ENCODE measurements at regions not wholly inside any gene's neighbourhood (a gene's known extent, or its start where the extent isn't known, plus 50 kb on each side); places are given as distances from the start of the nearest gene placed in this dataset.

GRCh38 chr6:15966000-15966520, 162.8 kb upstream of the MYLIP start:
- intact Hi-C loops (cut with DNase I) = no loop called here
- DNase-seq (no peak), ATAC-seq (no peak)
- TF ChIP-seq CTCF (IDR thresholded peaks at IDR 0.05) = no peak
- TF ChIP-seq POLR2A (IDR thresholded peaks at IDR 0.05) = no peak
- Histone ChIP-seq H3K4me3 (no peak overlapping the region), H3K27ac (no peak overlapping the region), H3K36me3 (replicated peaks in 1 of 2; ENCODE audit: insufficient read depth in 1 of 2, low read depth in 2 of 2) (no peaks in the 10 kb centered on the region), H3K9me3 (no peaks in the 10 kb centered on the region), H3K4me1 (no peaks in the 10 kb centered on the region), H3K27me3 (no peaks in the 10 kb centered on the region)
- WGBS, 2 donors = 87 to 98% methylated on average over 4 to 5 of the region's 5 CpGs

GRCh38 chr6:15962449-15962764, 166.5 kb upstream of the MYLIP start:
- H3K4me3 ChIP-seq = no peak overlapping the region
- DNase-seq (no peak), ATAC-seq (no peak)
- WGBS, 2 donors = 28 to 47% methylated on average over 2 of the region's 2 CpGs
- H3K4me1 ChIP-seq = no peaks in the 10 kb centered on the region
- no peaks in the 10 kb centered on the region for H3K27me3 ChIP-seq
- H3K9me3 ChIP-seq = no peaks in the 10 kb centered on the region
- TF ChIP-seq CTCF (IDR thresholded peaks at IDR 0.05) (no peak), POLR2A (IDR thresholded peaks at IDR 0.05) (no peak)
- intact Hi-C loops (cut with DNase I) = no loop called here
- H3K36me3 ChIP-seq (replicated peaks in 1 of 2; ENCODE audit: insufficient read depth in 1 of 2, low read depth in 2 of 2) = no peaks in the 10 kb centered on the region
- H3K27ac ChIP-seq = no peak overlapping the region

- no peaks in the 10 kb centered on the region for H3K4me1 ChIP-seq
- ATAC-seq = no peak
- intact Hi-C loops (cut with DNase I) = no loop called here
- no peak for DNase-seq
- H3K4me3 ChIP-seq = no peak overlapping the region
- no peaks in the 10 kb centered on the region for H3K36me3 ChIP-seq (replicated peaks in 1 of 2; ENCODE audit: insufficient read depth in 1 of 2, low read depth in 2 of 2)
- WGBS, 2 donors = 93 to 96% methylated on average over 3 of the region's 3 CpGs
- H3K27ac ChIP-seq = no peak overlapping the region
- no peaks in the 10 kb centered on the region for H3K27me3 ChIP-seq
- TF ChIP-seq CTCF (IDR thresholded peaks at IDR 0.05) (no peak), POLR2A (IDR thresholded peaks at IDR 0.05) (no peak)
- H3K9me3 ChIP-seq = no peaks in the 10 kb centered on the region
Measured at GRCh38 chr6:15961635-15962448, 167.0 kb upstream of the MYLIP start.

- 76 to 80% methylated on average over 7 of the region's 7 CpGs for WGBS, 2 donors
- Histone ChIP-seq H3K4me3 (no peak overlapping the region), H3K9me3 (no peaks in the 10 kb centered on the region), H3K36me3 (replicated peaks in 1 of 2; ENCODE audit: insufficient read depth in 1 of 2, low read depth in 2 of 2) (no peaks in the 10 kb centered on the region), H3K4me1 (peaks cover 6% of the 10 kb centered on the region), H3K27me3 (no peaks in the 10 kb centered on the region), H3K27ac (no peak overlapping the region)
- TF ChIP-seq CTCF (IDR thresholded peaks at IDR 0.05) = no peak
- no peak for TF ChIP-seq POLR2A (IDR thresholded peaks at IDR 0.05)
- no peak for ATAC-seq
- no peak for DNase-seq
- intact Hi-C loops (cut with DNase I) = no loop called here
Measured at GRCh38 chr6:15960740-15961634, 167.9 kb upstream of the MYLIP start.

Measured in body of pancreas (tissue), 4 donors.